ENCODE measurements at regions not wholly inside any gene's neighbourhood (a gene's known extent, or its start where the extent isn't known, plus 50 kb on each side); places are given as distances from the start of the nearest gene placed in this dataset.
A peak's percentile ranks its signal among the peaks of the same experiment; 100 is the strongest.

- Histone ChIP-seq H3K4me2 (ENCODE audit: low read depth, low read length) (no peak overlapping the region), H3F3A (ENCODE audit: insufficient read depth, low read length) (no peaks in the 10 kb centered on the region), H3K27ac (ENCODE audit: low read length) (no peak overlapping the region), H3K9me3 (replicated peaks; ENCODE audit: insufficient read depth, low read length) (no peaks in the 10 kb centered on the region), H3K9ac (ENCODE audit: low read length) (no peak overlapping the region), H3K79me2 (ENCODE audit: low read length) (no peaks in the 10 kb centered on the region), H3K27me3 (replicated peaks; ENCODE audit: insufficient read depth, low read length) (no peaks in the 10 kb centered on the region), H3K9me2 (replicated peaks; ENCODE audit: insufficient read depth, low read length) (no peaks in the 10 kb centered on the region), H3K4me1 (ENCODE audit: low read length) (peaks cover 11% of the 10 kb centered on the region), H3K4me3 (ENCODE audit: low read length) (no peak overlapping the region), H4K20me1 (ENCODE audit: insufficient read depth, low read length) (no peaks in the 10 kb centered on the region), H3K36me3 (replicated peaks; ENCODE audit: insufficient read depth, low read length) (no peaks in the 10 kb centered on the region), H2AFZ (ENCODE audit: low read length) (no peak overlapping the region)
- no peak for TF ChIP-seq CTCF (IDR thresholded peaks at IDR 0.05; ENCODE audit: low read length)
- TF ChIP-seq EZH2phosphoT487 (IDR thresholded peaks at IDR 0.05; ENCODE audit: low read length) = no peak
- TF ChIP-seq EZH2 (optimal IDR thresholded peaks at IDR 0.05; ENCODE audit: low read depth, low read length) = no peak
- no peak for DNase-seq
Measured at GRCh38 chr3:117874904-117875874, 1159.5 kb downstream of the IGSF11 start.

- no peak overlapping the region for H3K4me2 ChIP-seq (ENCODE audit: low read depth, low read length)
- DNase-seq = no peak
- no peaks in the 10 kb centered on the region for H4K20me1 ChIP-seq (ENCODE audit: insufficient read depth, low read length)
- no peaks in the 10 kb centered on the region for H3K9me2 ChIP-seq (replicated peaks; ENCODE audit: insufficient read depth, low read length)
- no peak overlapping the region for H2AFZ ChIP-seq (ENCODE audit: low read length)
- no peaks in the 10 kb centered on the region for H3F3A ChIP-seq (ENCODE audit: insufficient read depth, low read length)
- H3K4me1 ChIP-seq (ENCODE audit: low read length) = peaks cover 18% of the 10 kb centered on the region
- H3K4me3 ChIP-seq (ENCODE audit: low read length) = no peak overlapping the region
- H3K27me3 ChIP-seq (replicated peaks; ENCODE audit: insufficient read depth, low read length) = no peaks in the 10 kb centered on the region
- no peak overlapping the region for H3K27ac ChIP-seq (ENCODE audit: low read length)
- H3K79me2 ChIP-seq (ENCODE audit: low read length) = no peaks in the 10 kb centered on the region
- no peaks in the 10 kb centered on the region for H3K36me3 ChIP-seq (replicated peaks; ENCODE audit: insufficient read depth, low read length)
- TF ChIP-seq EZH2phosphoT487 (IDR thresholded peaks at IDR 0.05; ENCODE audit: low read length) (no peak), EZH2 (optimal IDR thresholded peaks at IDR 0.05; ENCODE audit: low read depth, low read length) (no peak), CTCF (IDR thresholded peaks at IDR 0.05; ENCODE audit: low read length) (no peak)
- no peak overlapping the region for H3K9ac ChIP-seq (ENCODE audit: low read length)
- no peaks in the 10 kb centered on the region for H3K9me3 ChIP-seq (replicated peaks; ENCODE audit: insufficient read depth, low read length)
Measured at GRCh38 chr3:117875887-117876286, 1158.8 kb downstream of the IGSF11 start.

GRCh38 chr3:117880638-117881037, 1154.0 kb downstream of the IGSF11 start:
- Histone ChIP-seq H3F3A (ENCODE audit: insufficient read depth, low read length) (peaks cover 7% of the 10 kb centered on the region; the same call in 1 of the 2 replicates), H3K79me2 (ENCODE audit: low read length) (no peaks in the 10 kb centered on the region), H3K9ac (ENCODE audit: low read length) (no peak overlapping the region), H3K27ac (ENCODE audit: low read length) (peak overlapping the region; percentile 43; the same call in 1 of the 2 replicates), H3K36me3 (replicated peaks; ENCODE audit: insufficient read depth, low read length) (no peaks in the 10 kb centered on the region), H4K20me1 (ENCODE audit: insufficient read depth, low read length) (no peaks in the 10 kb centered on the region), H3K4me1 (ENCODE audit: low read length) (peaks cover 41% of the 10 kb centered on the region), H3K27me3 (replicated peaks; ENCODE audit: insufficient read depth, low read length) (no peaks in the 10 kb centered on the region), H2AFZ (ENCODE audit: low read length) (peak overlapping the region; percentile 37; the same call in 1 of the 2 replicates), H3K9me3 (replicated peaks; ENCODE audit: insufficient read depth, low read length) (no peaks in the 10 kb centered on the region), H3K9me2 (replicated peaks; ENCODE audit: insufficient read depth, low read length) (no peaks in the 10 kb centered on the region), H3K4me3 (ENCODE audit: low read length) (peak overlapping the region; percentile 7; the same call in 1 of the 2 replicates), H3K4me2 (ENCODE audit: low read depth, low read length) (peak overlapping the region; percentile 58)
- TF ChIP-seq CTCF (IDR thresholded peaks at IDR 0.05; ENCODE audit: low read length) (no peak), EZH2 (optimal IDR thresholded peaks at IDR 0.05; ENCODE audit: low read depth, low read length) (no peak), EZH2phosphoT487 (IDR thresholded peaks at IDR 0.05; ENCODE audit: low read length) (no peak)
- DNase-seq = peak; percentile 9

Data from MM.1S (cell line).